Retinal pigment epithelial cell (primary cell): ENCODE measurements at regions not wholly inside any gene's neighbourhood (a gene's known extent, or its start where the extent isn't known, plus 50 kb on each side); places are given as distances from the start of the nearest gene placed in this dataset.
A peak's percentile ranks its signal among the peaks of the same experiment; 100 is the strongest.

ENCODE experiments used
- DNase-seq: peaks from one replicate; pipeline ENCODE4 v3.0.0-alpha.2; 2010; ENCODE audit warnings: low read depth
- H3K4me3 ChIP-seq: 2 replicates; pipeline ENCODE4 v1.5.1; 2011; ENCODE audit warnings: mild to moderate bottlenecking, low read length, control low read depth, moderate library complexity
- TF ChIP-seq, protein P1 (sequence below): conservative IDR thresholded peaks from 2 replicates; pipeline ENCODE4 v1.5.1; 2011; ENCODE audit warnings: low read depth, low read length, control low read depth, inconsistent platforms

DNA sequence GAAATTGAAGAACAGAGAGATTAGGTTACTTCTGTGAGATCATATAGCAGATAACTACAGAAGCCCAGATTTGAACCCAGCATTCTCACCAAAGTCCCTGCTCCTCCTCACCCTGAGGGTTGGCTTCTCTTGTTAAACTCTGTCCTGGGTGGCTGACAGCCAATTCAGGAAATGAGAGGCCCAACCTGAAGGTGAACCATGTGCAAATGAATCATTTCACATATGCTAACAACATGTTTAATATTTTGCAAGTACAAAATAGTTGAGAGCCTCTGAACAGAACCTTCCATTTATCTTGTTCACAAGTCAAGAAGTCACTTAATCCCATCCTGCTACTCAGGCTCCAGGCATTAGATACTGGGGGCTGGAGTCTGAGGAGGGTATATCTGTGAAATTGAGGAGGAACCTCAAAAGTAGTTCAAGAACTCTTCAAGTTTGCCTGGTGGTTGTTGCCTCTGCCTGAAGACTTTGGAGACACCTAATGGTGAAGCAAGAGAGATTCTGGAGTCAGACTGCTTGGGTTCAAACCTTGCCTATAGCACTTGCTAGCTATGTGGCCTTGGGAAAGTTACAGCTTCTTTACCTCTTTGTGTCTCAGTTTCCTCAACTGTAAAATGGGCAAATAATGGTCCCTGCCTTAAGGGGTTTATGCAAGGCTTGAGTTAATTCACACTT lies 564.0 kb downstream of the PSAT1 start:
- no peak for DNase-seq
- H3K4me3 ChIP-seq, result no peak overlapping the region
- TF ChIP-seq, protein P1, sequence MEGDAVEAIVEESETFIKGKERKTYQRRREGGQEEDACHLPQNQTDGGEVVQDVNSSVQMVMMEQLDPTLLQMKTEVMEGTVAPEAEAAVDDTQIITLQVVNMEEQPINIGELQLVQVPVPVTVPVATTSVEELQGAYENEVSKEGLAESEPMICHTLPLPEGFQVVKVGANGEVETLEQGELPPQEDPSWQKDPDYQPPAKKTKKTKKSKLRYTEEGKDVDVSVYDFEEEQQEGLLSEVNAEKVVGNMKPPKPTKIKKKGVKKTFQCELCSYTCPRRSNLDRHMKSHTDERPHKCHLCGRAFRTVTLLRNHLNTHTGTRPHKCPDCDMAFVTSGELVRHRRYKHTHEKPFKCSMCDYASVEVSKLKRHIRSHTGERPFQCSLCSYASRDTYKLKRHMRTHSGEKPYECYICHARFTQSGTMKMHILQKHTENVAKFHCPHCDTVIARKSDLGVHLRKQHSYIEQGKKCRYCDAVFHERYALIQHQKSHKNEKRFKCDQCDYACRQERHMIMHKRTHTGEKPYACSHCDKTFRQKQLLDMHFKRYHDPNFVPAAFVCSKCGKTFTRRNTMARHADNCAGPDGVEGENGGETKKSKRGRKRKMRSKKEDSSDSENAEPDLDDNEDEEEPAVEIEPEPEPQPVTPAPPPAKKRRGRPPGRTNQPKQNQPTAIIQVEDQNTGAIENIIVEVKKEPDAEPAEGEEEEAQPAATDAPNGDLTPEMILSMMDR, result peak; percentile 16

DNA sequence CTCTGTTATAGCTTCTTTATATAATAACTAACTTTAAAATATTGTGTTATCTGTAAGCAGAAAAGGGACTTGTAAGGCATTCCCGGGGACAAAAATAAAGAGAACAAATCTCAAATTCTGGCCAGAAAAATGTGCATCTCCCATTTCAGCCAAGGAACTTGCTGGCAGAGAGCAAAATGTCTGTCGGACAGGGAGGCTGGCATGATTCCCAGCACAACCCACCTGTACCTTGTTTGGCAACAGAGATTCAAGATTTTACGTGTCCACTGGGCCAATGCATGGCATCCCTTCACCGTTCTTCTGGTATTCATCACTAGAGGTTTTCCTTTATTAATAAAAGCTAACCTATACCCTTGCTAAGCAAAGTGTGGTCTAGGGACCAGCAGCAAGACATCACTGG lies 566.6 kb downstream of the PSAT1 start:
- no peak overlapping the region for H3K4me3 ChIP-seq
- TF ChIP-seq, protein P1, result no peak
- DNase-seq, result no peak

DNA sequence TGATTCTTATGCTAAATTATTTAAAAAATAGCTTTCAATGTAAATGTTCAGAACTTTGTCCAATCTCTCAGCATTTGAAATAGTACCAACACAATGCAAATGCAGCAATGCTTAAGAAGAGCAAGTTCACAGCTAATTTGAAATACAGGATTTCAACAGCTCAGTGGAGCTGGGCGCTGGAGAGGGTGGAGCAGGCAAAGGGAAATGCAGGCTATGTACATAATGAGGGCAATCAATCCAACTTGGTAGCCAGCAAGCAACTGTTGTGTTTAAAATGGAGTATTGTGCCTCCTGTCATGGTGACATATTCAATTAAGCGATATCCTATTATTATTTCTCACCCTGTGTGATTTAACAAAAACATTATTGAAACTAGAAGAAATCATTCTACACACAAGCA lies 568.8 kb downstream of the PSAT1 start:
- TF ChIP-seq, protein P1, result no peak
- no peak overlapping the region for H3K4me3 ChIP-seq
- no peak for DNase-seq

DNA sequence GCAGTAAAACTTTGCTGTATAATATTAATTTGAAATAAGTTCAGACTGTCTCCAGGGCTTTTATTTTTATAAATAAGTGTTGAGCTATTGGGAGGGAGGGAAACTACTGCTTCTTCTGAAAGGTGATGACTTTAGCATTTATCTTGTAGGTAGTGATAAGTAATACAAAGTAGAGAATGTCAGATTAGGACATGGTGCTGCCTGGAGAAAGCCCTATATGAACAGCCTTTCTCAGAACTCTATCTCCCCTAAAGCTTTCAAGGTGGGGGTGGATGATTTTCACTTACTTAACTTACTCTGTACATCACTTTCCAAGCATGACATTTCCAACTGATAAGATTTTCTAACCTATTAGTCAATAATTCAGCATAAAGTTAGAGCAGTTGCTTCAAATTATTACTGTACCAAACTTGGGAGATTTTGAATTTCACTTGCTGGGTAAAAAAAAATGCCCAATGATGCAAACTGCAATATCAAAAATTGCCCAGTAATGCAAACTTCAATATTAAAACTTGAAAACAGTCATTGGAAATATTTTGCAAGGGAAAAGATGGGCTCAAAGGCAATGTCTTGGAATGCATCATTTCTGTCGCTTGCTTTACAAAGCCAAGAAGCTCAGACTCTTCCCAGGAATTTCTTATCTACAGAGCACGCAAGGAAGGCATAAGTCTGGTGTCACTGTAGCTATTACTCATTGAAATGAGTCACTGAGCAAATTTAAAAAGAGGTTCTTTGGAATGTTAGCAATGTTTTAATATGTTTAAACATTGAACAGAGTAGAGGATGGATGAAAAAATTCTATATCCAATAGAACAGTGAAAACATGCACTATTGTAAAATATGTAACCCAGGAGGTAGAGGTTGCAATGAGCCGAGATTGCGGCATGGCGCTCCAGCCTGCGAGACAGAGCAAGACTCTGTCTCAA lies 569.5 kb downstream of the PSAT1 start:
- peak; percentile 71 for DNase-seq

DNA sequence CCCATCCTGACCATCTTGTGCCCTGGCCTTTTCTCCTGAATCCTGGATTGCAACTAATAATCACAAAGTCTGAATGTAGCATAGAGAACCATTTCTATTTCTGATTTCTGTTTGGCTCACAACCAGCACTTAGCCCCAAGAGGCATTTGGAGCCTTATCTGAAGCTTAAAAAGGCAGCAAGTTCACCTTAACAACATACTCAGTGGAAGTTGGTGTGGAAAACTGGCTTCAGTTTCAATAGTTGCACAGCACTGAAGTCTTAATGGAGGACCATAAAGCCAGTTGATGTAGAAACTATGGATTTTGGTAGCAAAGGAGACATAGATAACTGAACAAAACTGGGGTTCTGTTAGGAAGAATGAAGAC lies 574.1 kb downstream of the PSAT1 start:
- no peak overlapping the region for H3K4me3 ChIP-seq
- DNase-seq, result peak; percentile 46
- TF ChIP-seq, protein P1, result no peak

More for the DNA sequence above, 569.5 kb downstream of the PSAT1 start:
- TF ChIP-seq, protein P1, result no peak
- no peak overlapping the region for H3K4me3 ChIP-seq

DNA sequence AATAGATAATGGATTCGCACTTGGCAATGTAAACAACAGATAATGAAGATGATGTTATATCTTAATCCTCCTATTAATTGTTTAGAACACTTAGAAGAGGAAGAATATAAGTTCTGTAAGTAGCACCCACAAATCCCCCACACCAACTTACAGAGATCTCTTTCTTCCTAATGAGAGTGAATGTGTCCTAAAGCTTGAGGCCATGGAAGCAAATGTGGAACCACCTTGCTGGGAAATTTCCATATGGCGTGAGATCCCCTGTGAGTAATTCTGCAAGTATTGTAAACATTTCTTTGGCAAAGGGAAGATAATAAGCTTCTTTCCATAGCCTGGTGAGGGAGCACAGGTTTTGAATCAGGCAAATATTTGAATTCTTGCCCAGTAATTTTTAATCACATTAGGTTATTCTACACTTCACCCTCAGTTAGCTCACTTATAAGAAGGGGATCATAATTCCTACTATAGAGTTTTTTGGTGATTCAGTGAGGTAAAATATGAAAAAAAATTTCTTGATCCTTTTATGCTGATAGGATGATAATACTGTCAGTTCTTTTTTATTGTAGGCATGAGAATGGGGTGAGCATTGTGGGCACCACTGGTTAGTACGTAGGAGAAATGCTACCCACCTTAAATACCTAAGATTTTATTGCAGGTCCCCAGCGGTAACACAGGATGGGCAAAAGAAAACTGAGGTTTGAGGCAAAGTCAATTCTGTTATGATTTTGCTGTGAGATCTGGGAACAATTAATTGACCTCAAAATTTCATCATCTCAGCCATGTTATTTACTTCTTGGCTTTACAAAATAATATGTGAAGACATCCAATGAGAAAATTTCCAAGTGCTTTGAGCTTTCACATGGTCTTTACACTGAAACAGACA lies 574.8 kb downstream of the PSAT1 start:
- DNase-seq, result peak; percentile 96
- no peak overlapping the region for H3K4me3 ChIP-seq
- TF ChIP-seq, protein P1, result no peak
